K562 (cell line): ENCODE measurements at regions not wholly inside any gene's neighbourhood (a gene's known extent, or its start where the extent isn't known, plus 50 kb on each side); places are given as distances from the start of the nearest gene placed in this dataset.

Source experiments
- ATAC-seq: fragments of 200-7000 bp; cut with Tn5 transposase; 3 replicates; pipeline ENCODE4 v1.9.1; 2020; ENCODE audit warnings: moderate library complexity
- BruUV-seq: library from RNA; stranded (reverse); fragments of 400-500 nt; replicated peaks from 2 replicates; lab custom pipeline; 2021; lab: Mats Ljungman, UMichigan
- CTCF ChIA-PET: fragments of 300-600 bp; formaldehyde crosslinking; extraction: SDS; loops from one replicate; lab custom pipeline; 2021; ENCODE audit warnings: low intra/inter-chr PET ratio; lab: Yijun Ruan, JAX
- POLR2A ChIA-PET: fragments of 300-600, 350-650 bp; sonication (Branson Sonifier 250); formaldehyde crosslinking; extraction: SDS; loops from one replicate; lab custom pipeline; 2021; ENCODE audit warnings: antibody characterized with exemption, inconsistent platforms; lab: Yijun Ruan, JAX
- DNase-seq, 4 experiments: peaks; one replicate each; pipeline versions ENCODE4 v3.0.0 to v3.0.0-alpha.2; 2011 to 2018; ENCODE audit warnings: low spot score in 3 of 4, mixed read lengths in 3 of 4; ENCODE audit errors: extremely low read depth in 1 of 4
- FAIRE-seq: peaks from 2 replicates; lab custom pipeline; 2011; peaks lifted over from hg19 to GRCh38; lab: Jason Lieb, UNC
- H2AFZ ChIP-seq: 2 replicates; pipeline ENCODE4 v1.6.0; 2011; ENCODE audit warnings: low read depth, low read length, control low read depth, inconsistent platforms
- H3K27ac ChIP-seq: fragments of 200-600 bp; 3 replicates; pipeline ENCODE4 v1.8.0; 2011; ENCODE audit warnings: low read depth, mild to moderate bottlenecking, control low read depth, inconsistent platforms, low read length, moderate library complexity, mixed read lengths; ENCODE audit errors: extremely low read depth
- H3K27me3 ChIP-seq, 2 experiments: fragments of 300-600 bp in 1 of 2; 2 replicates in 1 of 2; 3 replicates in 1 of 2; pipeline versions ENCODE4 v1.6.0 to v1.8.0; 2011; ENCODE audit warnings: inconsistent platforms in 2 of 2, low read length in 2 of 2, mild to moderate bottlenecking in 1 of 2, mixed read lengths in 1 of 2, moderate library complexity in 1 of 2; ENCODE audit not compliant: control insufficient read depth in 2 of 2, insufficient read depth in 2 of 2
- H3K36me3 ChIP-seq: fragments of 300-600 bp; 3 replicates; pipeline ENCODE4 v1.8.0; 2011; ENCODE audit warnings: mild to moderate bottlenecking, low read length, inconsistent platforms; ENCODE audit not compliant: control insufficient read depth, insufficient read depth
- H3K4me1 ChIP-seq, 2 experiments: fragments of 200-600 bp in 1 of 2; replicated peaks in 1 of 2; 2 replicates in 1 of 2; 3 replicates in 1 of 2; pipeline versions ENCODE4 v1.5.1 to v1.8.0; 2011; ENCODE audit warnings: inconsistent platforms in 2 of 2, low read length in 2 of 2, mild to moderate bottlenecking in 1 of 2, mixed read lengths in 1 of 2, moderate library complexity in 1 of 2; ENCODE audit not compliant: control insufficient read depth in 2 of 2, insufficient read depth in 2 of 2
- H3K4me2 ChIP-seq: 2 replicates; pipeline ENCODE4 v1.6.1; 2011; ENCODE audit warnings: low read length, control low read depth, inconsistent platforms, mixed read lengths; ENCODE audit not compliant: insufficient read depth
- H3K4me3 ChIP-seq: fragments of 200-600 bp; sonication (generic), shearing (Covaris generic); 2 replicates; pipeline ENCODE4 v1.5.1; 2016; ENCODE audit warnings: control low read depth, inconsistent platforms
- H3K79me2 ChIP-seq: fragments of 200-600 bp; 3 replicates; pipeline ENCODE4 v1.8.0; 2011; ENCODE audit warnings: low read length, inconsistent platforms; ENCODE audit not compliant: control insufficient read depth, insufficient read depth
- H3K9ac ChIP-seq, 2 experiments: 2 replicates each; pipeline versions ENCODE4 v1.6.0 to v1.6.1; 2011; ENCODE audit warnings: low read depth in 2 of 2, low read length in 2 of 2, control low read depth in 1 of 2, inconsistent platforms in 1 of 2, mild to moderate bottlenecking in 1 of 2, mixed read lengths in 1 of 2; ENCODE audit not compliant: insufficient read depth in 1 of 2
- H3K9me1 ChIP-seq: one replicate; pipeline ENCODE4 v1.6.0; 2011; ENCODE audit warnings: inconsistent platforms, mild to moderate bottlenecking, low read length, moderate library complexity; ENCODE audit not compliant: control insufficient read depth, insufficient read depth
- H3K9me3 ChIP-seq: replicated peaks from 2 replicates; pipeline ENCODE4 v1.5.1; 2011; ENCODE audit warnings: low read depth, low read length, inconsistent platforms; ENCODE audit not compliant: control insufficient read depth, insufficient read depth
- H4K20me1 ChIP-seq: replicated peaks from 2 replicates; pipeline ENCODE4 v1.6.1; 2011; ENCODE audit warnings: low read length, inconsistent platforms, mixed read lengths; ENCODE audit not compliant: control insufficient read depth, insufficient read depth
- HIVEP1 ChIP-seq: fragments of 250-450 bp; sonication (Bioruptor Pico); IDR thresholded peaks from 2 replicates; pipeline ENCODE4 v1.4.0; 2020; ENCODE audit warnings: mild to moderate bottlenecking
- KLF16 ChIP-seq: IDR thresholded peaks from 2 replicates; pipeline ENCODE4 v1.6.1; 2016; ENCODE audit warnings: antibody characterized with exemption
- MAFF ChIP-seq: IDR thresholded peaks from 2 replicates; pipeline ENCODE4 v1.6.1; 2012; ENCODE audit warnings: low read length, improper control_type of control experiment
- MAFG ChIP-seq: fragments of 450-650 bp; conservative IDR thresholded peaks from 2 replicates; pipeline ENCODE4 v1.6.1; 2016; ENCODE audit warnings: missing genetic modification characterization, missing compliant biosample characterization
- PCBP1 ChIP-seq: fragments of 200-400 bp; formaldehyde crosslinking; IDR thresholded peaks from 2 replicates; pipeline ENCODE4 v1.6.1; 2018; ENCODE audit warnings: mild to moderate bottlenecking, low read depth, low read length; ENCODE audit not compliant: poor library complexity, severe bottlenecking
- SMARCA5 ChIP-seq: fragments of 450-650 bp; IDR thresholded peaks from 2 replicates; pipeline ENCODE4 v1.6.1; 2016
- SMARCC2 ChIP-seq: fragments of 450-650 bp; IDR thresholded peaks from 2 replicates; pipeline ENCODE4 v1.6.1; 2017; ENCODE audit warnings: antibody characterized with exemption, moderate library complexity, mild to moderate bottlenecking, low read depth
- ZNF316 ChIP-seq: fragments of 450-650 bp; IDR thresholded peaks from 2 replicates; pipeline ENCODE4 v1.6.1; 2016
- WGBS: fragments of 100-300 bp; shearing (Covaris generic); methylation state at CpG from one replicate; pipeline ENCODE4 v1.1.6; 2016; ENCODE audit warnings: low coverage, mixed read lengths; ENCODE audit not compliant: insufficient coverage; ENCODE audit errors: missing lambda C conversion rate; 5-methylcytosine and 5-hydroxymethylcytosine counted together
- in situ Hi-C: fragments of 300-500 bp; cut with MboI; formaldehyde crosslinking; loops from 4 replicates; pipeline ENCODE4 v1.15.0; 2018; ENCODE audit warnings: inconsistent platforms, mixed read lengths
- intact Hi-C: fragments of 100-400 bp; cut with micrococcal nuclease; formaldehyde crosslinking; loops from 2 replicates; pipeline ENCODE4 v1.14.2; 2022
- TF ChIP-seq, protein P1 (sequence below): IDR thresholded peaks from 3 replicates; pipeline ENCODE4 v1.6.1; 2011; ENCODE audit warnings: borderline replicate concordance, mild to moderate bottlenecking, moderate library complexity; ENCODE audit not compliant: insufficient read length; ENCODE audit errors: extremely low read depth

DNA sequence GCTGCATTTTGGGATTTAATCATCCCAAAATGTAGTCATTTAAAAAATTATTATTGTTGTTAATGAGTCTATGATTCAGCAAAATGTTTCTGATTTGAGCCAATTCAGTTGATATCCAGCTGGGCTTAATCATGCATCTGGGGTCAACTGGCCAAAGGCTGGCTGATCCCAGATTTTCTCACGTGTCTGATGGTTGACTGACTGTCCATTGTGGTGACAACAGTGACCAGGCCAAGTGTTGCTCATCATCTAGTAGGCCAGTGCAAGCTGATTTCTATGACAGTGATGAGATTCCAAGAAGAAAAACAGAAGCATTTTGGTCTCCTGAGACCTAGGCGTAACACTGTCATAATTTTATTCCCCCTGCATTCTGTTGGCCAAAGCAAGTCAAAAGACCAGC, 80.1 kb upstream of the ZC3H11B start (continued):
- TF ChIP-seq, protein P1, sequence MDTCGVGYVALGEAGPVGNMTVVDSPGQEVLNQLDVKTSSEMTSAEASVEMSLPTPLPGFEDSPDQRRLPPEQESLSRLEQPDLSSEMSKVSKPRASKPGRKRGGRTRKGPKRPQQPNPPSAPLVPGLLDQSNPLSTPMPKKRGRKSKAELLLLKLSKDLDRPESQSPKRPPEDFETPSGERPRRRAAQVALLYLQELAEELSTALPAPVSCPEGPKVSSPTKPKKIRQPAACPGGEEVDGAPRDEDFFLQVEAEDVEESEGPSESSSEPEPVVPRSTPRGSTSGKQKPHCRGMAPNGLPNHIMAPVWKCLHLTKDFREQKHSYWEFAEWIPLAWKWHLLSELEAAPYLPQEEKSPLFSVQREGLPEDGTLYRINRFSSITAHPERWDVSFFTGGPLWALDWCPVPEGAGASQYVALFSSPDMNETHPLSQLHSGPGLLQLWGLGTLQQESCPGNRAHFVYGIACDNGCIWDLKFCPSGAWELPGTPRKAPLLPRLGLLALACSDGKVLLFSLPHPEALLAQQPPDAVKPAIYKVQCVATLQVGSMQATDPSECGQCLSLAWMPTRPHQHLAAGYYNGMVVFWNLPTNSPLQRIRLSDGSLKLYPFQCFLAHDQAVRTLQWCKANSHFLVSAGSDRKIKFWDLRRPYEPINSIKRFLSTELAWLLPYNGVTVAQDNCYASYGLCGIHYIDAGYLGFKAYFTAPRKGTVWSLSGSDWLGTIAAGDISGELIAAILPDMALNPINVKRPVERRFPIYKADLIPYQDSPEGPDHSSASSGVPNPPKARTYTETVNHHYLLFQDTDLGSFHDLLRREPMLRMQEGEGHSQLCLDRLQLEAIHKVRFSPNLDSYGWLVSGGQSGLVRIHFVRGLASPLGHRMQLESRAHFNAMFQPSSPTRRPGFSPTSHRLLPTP = no peak
- no peak for TF ChIP-seq HIVEP1 (CRISPR knock-in tag)

DNA sequence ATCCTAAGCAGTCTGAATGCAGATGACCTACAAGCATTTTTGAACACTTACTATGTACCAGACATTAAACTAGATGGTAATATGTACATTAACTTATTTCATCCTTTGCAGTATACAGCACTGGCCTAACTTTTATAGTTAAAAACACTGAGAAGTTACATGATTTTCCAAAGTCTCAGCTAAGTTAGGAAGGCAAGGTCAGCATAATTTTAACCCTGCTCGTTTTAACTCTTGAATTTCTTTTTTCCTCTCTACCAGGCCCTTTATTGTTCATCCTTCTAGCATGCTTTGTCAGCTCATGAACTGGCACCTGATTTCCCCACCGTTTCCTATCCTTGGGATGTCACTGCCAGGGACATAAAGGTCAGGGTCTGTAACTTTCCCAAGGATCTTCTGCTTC, 76.9 kb upstream of the ZC3H11B start:
- intact Hi-C loops = no loop called here
- TF ChIP-seq MAFF (peak; percentile 54), SMARCC2 (no peak), ZNF316 (peak; percentile 69), MAFG (0 out of 2 replicates have a peak, but pooled peaks have one; percentile 30), KLF16 (no peak), PCBP1 (no peak), SMARCA5 (no peak)
- TF ChIP-seq, all 486 proteins: peak for 3

More for the DNA sequence above, 76.9 kb upstream of the ZC3H11B start:
- POLR2A ChIA-PET = interaction anchor here (1.5 kb wide), 1 partner anchor 14 kb away, joined by 3 read pairs; no protein-coding TSS in a partner anchor
- Histone ChIP-seq H3K79me2 (no peaks in the 10 kb centered on the region), H4K20me1 (no peaks in the 10 kb centered on the region), H3K27me3 (no peaks in the 10 kb centered on the region), H3K4me2 (no peak overlapping the region), H2AFZ (no peak overlapping the region), H3K36me3 (no peaks in the 10 kb centered on the region), H3K9me3 (no peaks in the 10 kb centered on the region), H3K9me1 (no peaks in the 10 kb centered on the region), H3K9ac (no peak overlapping the region), H3K4me3 (no peak overlapping the region), H3K27ac (no peak overlapping the region), H3K4me1 (no peaks in the 10 kb centered on the region)
- CTCF ChIA-PET = no interaction called here
- DNase-seq = no peak
- in situ Hi-C loops = no loop called here
- ATAC-seq = no peak
- BruUV-seq = no TSS peak
- no peak for FAIRE-seq
- 0% methylated on average over 2 of the region's 2 CpGs for WGBS
